ENCODE measurements at regions not wholly inside any gene's neighbourhood (a gene's known extent, or its start where the extent isn't known, plus 50 kb on each side); places are given as distances from the start of the nearest gene placed in this dataset.

DNA sequence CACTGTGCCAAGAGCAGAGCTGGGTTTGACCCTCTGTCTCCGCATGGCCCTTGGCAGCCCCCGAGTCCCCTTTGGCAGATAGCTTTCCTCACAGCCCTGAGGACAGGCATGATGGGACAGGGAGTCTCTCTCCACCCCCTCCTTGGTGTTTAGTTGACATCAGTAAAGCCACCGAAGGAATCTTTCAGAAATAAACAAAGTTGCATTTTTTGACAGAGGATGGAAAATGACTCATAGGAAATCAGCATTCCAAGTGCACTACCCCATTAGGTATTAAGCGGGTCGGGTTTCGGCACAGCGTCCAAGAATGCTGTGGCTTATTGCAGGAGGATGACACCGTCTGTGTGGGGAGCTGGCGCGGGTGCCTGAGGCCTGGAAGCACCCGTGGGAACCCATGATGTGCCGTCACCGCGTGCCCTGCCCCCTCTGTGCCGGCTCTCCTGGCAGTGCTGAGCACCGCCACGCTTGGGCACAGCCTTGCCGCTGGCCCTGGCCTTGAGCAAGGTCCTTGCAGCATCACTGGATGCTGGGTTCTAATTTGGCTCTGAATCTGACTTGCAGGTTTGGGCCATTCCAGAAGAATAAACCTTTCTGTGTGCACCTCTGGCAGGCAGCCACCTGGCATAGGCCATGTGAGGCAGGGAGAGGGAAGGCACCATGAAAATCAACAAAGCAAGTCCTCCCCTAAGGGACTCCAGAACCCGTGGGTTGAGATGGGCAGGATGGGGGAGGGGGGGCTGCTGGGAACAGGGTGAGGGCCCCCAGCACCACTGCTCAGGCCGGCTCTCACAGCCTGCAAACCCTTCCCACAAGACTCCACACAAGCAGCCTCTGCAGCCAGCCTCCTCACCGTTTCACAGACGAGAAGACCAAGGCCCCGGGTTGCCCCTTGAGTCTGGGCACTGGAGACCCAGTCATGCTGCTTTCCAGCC lies 50.5 kb upstream of the ZNF469 start:
- TF ChIP-seq, protein P1, sequence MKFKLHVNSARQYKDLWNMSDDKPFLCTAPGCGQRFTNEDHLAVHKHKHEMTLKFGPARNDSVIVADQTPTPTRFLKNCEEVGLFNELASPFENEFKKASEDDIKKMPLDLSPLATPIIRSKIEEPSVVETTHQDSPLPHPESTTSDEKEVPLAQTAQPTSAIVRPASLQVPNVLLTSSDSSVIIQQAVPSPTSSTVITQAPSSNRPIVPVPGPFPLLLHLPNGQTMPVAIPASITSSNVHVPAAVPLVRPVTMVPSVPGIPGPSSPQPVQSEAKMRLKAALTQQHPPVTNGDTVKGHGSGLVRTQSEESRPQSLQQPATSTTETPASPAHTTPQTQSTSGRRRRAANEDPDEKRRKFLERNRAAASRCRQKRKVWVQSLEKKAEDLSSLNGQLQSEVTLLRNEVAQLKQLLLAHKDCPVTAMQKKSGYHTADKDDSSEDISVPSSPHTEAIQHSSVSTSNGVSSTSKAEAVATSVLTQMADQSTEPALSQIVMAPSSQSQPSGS (CRISPR knock-in tag; IDR thresholded peaks at IDR 0.05): no peak
- TF ChIP-seq SOX6 (IDR thresholded peaks at IDR 0.05) (no peak), PCBP1 (IDR thresholded peaks at IDR 0.05; ENCODE audit: low read depth, low read length, poor library complexity, severe bottlenecking) (no peak), FOXK2 (conservative IDR thresholded peaks at IDR 0.05 in 1 of 2, IDR thresholded peaks at IDR 0.05 in 1 of 2; ENCODE audit: low read depth in 2 of 2) (no peak), BMI1 (IDR thresholded peaks at IDR 0.05; ENCODE audit: low read length) (no peak), POLR2A (conservative IDR thresholded peaks at IDR 0.05) (no peak), NR1H2 (CRISPR knock-in tag; IDR thresholded peaks at IDR 0.05) (no peak), SRSF1 (IDR thresholded peaks at IDR 0.05; ENCODE audit: low read depth, low read length) (no peak), EZH2 (IDR thresholded peaks at IDR 0.05; ENCODE audit: borderline replicate concordance, low read depth, low read length) (no peak), NRF1 (conservative IDR thresholded peaks at IDR 0.05 in 1 of 2, IDR thresholded peaks at IDR 0.05 in 1 of 2) (no peak), SNRNP70 (optimal IDR thresholded peaks at IDR 0.05; ENCODE audit: low read depth, low read length) (no peak), TCFL5 (CRISPR knock-in tag; conservative IDR thresholded peaks at IDR 0.05) (no peak)
- TF ChIP-seq, protein P2, sequence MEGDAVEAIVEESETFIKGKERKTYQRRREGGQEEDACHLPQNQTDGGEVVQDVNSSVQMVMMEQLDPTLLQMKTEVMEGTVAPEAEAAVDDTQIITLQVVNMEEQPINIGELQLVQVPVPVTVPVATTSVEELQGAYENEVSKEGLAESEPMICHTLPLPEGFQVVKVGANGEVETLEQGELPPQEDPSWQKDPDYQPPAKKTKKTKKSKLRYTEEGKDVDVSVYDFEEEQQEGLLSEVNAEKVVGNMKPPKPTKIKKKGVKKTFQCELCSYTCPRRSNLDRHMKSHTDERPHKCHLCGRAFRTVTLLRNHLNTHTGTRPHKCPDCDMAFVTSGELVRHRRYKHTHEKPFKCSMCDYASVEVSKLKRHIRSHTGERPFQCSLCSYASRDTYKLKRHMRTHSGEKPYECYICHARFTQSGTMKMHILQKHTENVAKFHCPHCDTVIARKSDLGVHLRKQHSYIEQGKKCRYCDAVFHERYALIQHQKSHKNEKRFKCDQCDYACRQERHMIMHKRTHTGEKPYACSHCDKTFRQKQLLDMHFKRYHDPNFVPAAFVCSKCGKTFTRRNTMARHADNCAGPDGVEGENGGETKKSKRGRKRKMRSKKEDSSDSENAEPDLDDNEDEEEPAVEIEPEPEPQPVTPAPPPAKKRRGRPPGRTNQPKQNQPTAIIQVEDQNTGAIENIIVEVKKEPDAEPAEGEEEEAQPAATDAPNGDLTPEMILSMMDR (IDR thresholded peaks at IDR 0.05 in 2 of 3, conservative IDR thresholded peaks at IDR 0.05 in 1 of 3; ENCODE audit: insufficient read depth in 2 of 3, low read depth in 1 of 3, low read length in 3 of 3): no peak
- TF ChIP-seq, protein P3, sequence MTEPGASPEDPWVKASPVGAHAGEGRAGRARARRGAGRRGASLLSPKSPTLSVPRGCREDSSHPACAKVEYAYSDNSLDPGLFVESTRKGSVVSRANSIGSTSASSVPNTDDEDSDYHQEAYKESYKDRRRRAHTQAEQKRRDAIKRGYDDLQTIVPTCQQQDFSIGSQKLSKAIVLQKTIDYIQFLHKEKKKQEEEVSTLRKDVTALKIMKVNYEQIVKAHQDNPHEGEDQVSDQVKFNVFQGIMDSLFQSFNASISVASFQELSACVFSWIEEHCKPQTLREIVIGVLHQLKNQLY (CRISPR knock-in tag; conservative IDR thresholded peaks at IDR 0.05): no peak

All from K562 (cell line).